Panc1 (cell line): ENCODE measurements at regions not wholly inside any gene's neighbourhood (a gene's known extent, or its start where the extent isn't known, plus 50 kb on each side); places are given as distances from the start of the nearest gene placed in this dataset.

Experiments used
- CTCF ChIP-seq: fragments of 450-650 bp; IDR thresholded peaks from 2 replicates; pipeline ENCODE4 v1.5.1; 2017; ENCODE audit warnings: mild to moderate bottlenecking
- POLR2AphosphoS5 ChIP-seq: IDR thresholded peaks from 2 replicates; pipeline ENCODE4 v1.6.1; 2012; ENCODE audit warnings: mild to moderate bottlenecking, low read depth, low read length, moderate library complexity
- REST ChIP-seq, 2 experiments: IDR thresholded peaks; 2 replicates each; pipeline ENCODE4 v1.6.1; 2011 to 2012; ENCODE audit warnings: low read depth in 2 of 2, control low read depth in 1 of 2, low read length in 1 of 2, mild to moderate bottlenecking in 1 of 2, moderate library complexity in 1 of 2; ENCODE audit not compliant: insufficient read depth in 1 of 2

GRCh38 chr17:72565758-72566157, 444.9 kb downstream of the SOX9 start:
- TF ChIP-seq CTCF (no peak), POLR2AphosphoS5 (no peak), REST (IDR thresholded peaks at IDR 0.05; ENCODE audit: insufficient read depth in 1 of 2, low read depth in 2 of 2, low read length in 1 of 2) (no peak)
